ENCODE measurements at regions not wholly inside any gene's neighbourhood (a gene's known extent, or its start where the extent isn't known, plus 50 kb on each side); places are given as distances from the start of the nearest gene placed in this dataset.

DNA sequence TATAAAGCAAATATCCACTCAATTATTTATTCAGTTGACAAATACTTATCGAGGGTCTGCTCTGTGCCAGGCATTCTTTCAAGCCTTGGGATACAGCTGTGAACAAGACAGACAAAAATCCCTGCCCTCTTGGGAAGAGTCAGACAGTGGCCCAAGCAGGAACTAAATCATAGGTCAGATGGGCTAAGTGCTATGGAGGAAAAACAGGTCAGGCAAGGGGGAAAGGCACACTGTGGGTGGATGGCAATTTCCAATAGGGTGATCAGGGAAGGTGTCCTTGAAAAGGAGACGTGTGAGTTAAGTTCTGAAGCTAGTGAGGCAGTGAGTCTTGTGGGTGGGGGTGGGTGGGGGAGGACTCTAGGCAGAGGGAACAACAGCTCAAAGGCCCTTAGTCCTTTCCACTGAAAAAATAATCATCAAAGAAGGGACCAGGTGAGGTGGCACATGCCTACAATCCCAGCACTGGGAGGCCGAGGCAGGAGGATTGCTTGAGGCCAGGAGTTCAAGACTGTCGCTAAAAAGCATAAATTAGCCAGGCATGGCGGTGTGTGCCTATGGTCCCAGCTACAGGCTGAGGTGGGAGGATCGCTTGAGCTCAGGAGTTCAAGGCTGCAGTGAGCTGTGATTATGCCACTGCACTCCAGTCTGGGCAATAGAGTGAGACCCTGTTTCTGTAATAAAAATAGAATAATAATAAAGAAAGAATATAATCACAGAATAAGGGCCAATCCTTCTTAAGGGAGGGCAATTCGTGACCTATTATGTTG, 95.2 kb upstream of the CPEB4 start:
- no peak overlapping the region for H3K4me3 ChIP-seq (replicated peaks in 1 of 2; ENCODE audit: low read depth in 2 of 2, low read length in 2 of 2)
- DNase-seq (ENCODE audit: low read depth in 2 of 2) = no peak
- TF ChIP-seq, protein P1, sequence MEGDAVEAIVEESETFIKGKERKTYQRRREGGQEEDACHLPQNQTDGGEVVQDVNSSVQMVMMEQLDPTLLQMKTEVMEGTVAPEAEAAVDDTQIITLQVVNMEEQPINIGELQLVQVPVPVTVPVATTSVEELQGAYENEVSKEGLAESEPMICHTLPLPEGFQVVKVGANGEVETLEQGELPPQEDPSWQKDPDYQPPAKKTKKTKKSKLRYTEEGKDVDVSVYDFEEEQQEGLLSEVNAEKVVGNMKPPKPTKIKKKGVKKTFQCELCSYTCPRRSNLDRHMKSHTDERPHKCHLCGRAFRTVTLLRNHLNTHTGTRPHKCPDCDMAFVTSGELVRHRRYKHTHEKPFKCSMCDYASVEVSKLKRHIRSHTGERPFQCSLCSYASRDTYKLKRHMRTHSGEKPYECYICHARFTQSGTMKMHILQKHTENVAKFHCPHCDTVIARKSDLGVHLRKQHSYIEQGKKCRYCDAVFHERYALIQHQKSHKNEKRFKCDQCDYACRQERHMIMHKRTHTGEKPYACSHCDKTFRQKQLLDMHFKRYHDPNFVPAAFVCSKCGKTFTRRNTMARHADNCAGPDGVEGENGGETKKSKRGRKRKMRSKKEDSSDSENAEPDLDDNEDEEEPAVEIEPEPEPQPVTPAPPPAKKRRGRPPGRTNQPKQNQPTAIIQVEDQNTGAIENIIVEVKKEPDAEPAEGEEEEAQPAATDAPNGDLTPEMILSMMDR (IDR thresholded peaks at IDR 0.05; ENCODE audit: low read depth, low read length) = no peak

DNA sequence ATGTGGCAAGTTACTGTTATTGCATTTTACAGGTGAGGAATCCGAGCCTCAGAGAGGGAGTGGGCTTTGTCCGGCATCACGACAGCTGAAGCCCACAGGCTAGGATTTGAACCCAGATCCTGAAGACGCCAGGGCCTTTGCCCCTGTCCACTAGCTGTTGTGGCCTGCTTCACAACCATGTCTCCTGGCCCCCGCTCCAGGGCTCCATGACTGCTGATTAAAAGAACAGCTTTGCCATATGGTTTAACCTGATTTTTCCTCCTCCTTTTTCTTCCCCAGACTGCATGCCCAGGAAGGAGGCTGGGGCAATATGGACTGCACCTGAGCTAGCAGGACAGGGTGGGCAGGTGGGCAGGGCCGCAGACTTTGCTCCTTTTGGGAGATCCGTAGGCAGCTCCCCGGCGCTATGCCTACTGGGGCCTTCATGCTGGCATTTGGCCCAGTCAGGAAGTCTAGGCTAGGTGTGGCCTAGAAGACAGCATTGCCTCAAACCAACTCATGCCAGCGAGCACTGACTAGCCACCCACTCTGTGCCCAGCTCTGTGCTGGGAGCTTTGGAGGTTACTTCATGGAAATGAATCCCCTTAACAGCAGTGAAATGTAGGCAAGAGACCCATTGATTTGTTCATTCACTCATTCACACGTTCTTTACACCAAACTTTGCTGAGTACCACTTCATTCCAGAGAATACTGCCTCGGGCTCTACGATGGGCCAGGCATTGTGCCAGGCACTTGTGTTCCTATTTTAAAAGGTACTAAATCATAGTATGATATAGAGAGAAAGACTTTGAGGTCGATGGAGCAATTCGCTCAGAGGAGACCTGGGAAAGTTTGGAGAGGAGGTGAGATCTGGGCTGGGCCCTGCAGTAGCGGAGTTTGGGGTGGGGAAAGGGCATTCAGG, 94.3 kb upstream of the CPEB4 start:
- H3K4me3 ChIP-seq (replicated peaks in 1 of 2; ENCODE audit: low read depth in 2 of 2, low read length in 2 of 2) = no peak overlapping the region
- TF ChIP-seq, protein P1 (IDR thresholded peaks at IDR 0.05; ENCODE audit: low read depth, low read length) = no peak
- DNase-seq (ENCODE audit: low read depth in 2 of 2) = no peak

DNA sequence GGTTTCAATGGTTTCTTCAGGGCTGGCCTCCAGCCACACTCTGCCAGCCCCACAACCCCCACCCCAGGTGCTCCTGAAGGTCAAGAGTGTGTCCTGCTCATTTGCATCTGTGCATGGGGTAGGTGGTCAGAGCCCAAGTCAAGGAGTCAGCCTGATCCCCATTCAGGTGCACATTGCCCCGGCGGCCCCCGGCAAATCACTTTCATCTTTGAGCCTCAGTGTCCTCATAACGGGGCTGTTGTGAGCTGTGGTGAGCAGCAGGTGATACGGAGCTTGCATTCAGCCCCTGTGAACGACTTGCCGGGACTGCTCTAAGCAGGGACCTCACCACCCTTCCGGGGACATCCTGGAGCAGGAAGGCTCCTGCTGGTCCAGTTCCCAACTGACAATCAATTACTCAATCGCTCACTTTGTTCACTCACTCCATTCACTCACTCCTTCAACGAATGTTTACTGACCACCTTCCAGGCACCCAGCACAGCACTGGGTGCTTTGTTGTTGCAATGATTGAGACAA, 93.2 kb upstream of the CPEB4 start:
- H3K4me3 ChIP-seq (replicated peaks in 1 of 2; ENCODE audit: low read depth in 2 of 2, low read length in 2 of 2) = no peak overlapping the region
- TF ChIP-seq, protein P1 (IDR thresholded peaks at IDR 0.05; ENCODE audit: low read depth, low read length) = no peak
- DNase-seq (ENCODE audit: low read depth in 2 of 2) = no peak

DNA sequence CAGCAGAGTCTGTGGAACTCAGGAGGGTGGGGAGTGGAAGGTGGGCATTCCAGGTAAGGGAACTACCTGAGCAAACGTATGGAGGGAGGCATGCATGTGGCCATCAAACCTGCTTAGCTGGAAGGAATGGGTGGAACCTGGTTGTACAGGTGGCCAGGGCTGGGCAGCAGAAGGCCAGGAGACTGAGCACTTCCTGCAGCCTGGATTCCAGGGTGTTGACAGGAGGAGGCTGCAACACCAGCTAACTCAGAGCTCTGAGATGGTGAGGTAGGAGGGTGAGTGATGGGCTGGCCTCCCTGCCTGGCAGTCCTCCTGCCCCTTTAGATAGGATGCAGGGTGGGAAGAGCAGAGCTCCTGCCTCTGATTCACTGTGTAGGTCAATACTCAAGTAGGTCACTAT, 92.5 kb upstream of the CPEB4 start:
- no peak for DNase-seq (ENCODE audit: low read depth in 2 of 2)
- H3K4me3 ChIP-seq (replicated peaks in 1 of 2; ENCODE audit: low read depth in 2 of 2, low read length in 2 of 2) = no peak overlapping the region
- TF ChIP-seq, protein P1 (IDR thresholded peaks at IDR 0.05; ENCODE audit: low read depth, low read length) = no peak

DNA sequence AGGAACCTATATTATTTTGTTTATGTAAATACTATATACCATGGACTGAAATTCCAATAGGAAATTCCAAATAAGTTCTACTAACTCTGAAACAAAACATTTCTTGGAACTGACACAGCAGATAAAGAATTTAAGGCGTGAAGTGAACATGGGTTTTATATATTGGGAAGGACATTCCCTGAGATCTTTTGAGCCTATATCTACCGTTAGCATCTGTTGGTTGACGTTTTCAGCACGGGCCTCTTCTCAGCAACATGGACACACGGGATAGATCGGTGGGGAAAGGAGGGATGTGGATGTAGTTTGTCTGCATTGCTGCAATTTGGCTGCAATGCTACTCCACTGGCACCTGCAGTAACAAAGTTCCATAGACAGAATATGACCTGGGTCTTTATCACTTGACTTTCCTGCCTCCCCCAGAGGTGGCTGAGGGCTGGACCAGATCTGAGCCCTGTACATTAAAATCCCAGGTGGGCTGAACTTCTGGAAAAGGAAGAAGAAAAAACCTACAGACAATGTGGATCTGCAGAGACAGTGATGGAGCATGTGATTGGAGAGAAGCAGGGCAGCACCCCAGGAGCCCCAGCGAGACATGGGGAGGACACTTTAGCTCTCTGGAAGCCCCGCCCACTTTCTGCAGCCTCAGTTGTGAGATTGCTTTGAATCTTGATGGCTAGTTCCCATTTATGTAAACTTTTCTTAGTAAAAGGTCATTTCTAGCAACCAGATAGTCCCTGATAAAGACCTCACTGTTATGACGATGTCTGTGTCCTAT, 91.2 kb upstream of the CPEB4 start:
- TF ChIP-seq, protein P1 (IDR thresholded peaks at IDR 0.05; ENCODE audit: low read depth, low read length) = no peak
- no peak for DNase-seq (ENCODE audit: low read depth in 2 of 2)
- H3K4me3 ChIP-seq (replicated peaks in 1 of 2; ENCODE audit: low read depth in 2 of 2, low read length in 2 of 2) = no peak overlapping the region

DNA sequence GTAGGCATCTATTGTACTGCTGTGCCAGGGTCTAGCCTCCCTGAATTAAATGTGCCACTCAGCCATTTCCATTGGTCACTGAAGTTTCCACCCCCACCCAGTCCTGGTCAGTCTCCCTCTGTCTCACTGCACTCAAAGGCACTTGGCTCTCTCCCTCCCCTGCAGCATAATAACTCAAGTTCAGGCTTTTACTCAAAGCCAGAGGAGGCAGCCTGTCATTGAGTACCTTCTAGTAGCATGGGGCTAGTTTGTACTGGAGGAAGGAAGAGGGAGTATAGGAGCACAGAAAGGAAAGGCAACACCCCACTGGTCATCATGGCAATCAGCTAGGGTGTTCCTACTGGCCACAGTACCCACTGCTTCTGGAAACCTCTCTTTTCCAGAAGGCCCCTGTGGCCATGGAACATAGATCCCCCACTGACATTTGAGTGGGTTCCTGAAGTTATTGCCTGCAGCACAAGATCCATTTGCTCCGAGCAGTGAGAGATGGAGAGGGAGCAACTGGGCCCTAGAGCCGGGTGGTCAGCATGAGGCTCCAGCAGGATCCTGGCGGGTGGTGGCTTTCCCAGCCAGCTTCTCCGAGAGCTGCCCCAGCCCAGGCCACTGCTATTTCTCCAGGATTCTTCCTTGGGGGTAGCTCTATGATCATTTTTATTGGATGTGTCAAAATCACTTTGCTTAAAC, 89.9 kb upstream of the CPEB4 start:
- DNase-seq (ENCODE audit: low read depth in 2 of 2) = no peak
- H3K4me3 ChIP-seq (replicated peaks in 1 of 2; ENCODE audit: low read depth in 2 of 2, low read length in 2 of 2) = no peak overlapping the region
- TF ChIP-seq, protein P1 (IDR thresholded peaks at IDR 0.05; ENCODE audit: low read depth, low read length) = no peak
